Caco-2 (cell line): ENCODE measurements at regions not wholly inside any gene's neighbourhood (a gene's known extent, or its start where the extent isn't known, plus 50 kb on each side); places are given as distances from the start of the nearest gene placed in this dataset.
A peak's percentile ranks its signal among the peaks of the same experiment; 100 is the strongest.

ENCODE experiments used
- BruUV-seq: library from RNA; stranded (reverse); fragments of 400-500 nt; replicated peaks from 2 replicates; lab custom pipeline; 2021; lab: Mats Ljungman, UMichigan
- CTCF ChIA-PET: fragments of 300-600 bp; sonication (Branson Sonifier 250); formaldehyde crosslinking; loops from one replicate; lab custom pipeline; 2022; ENCODE audit warnings: antibody characterized with exemption; lab: Charles Lee
- POLR2A ChIA-PET: fragments of 300-600 bp; sonication (Branson Sonifier 250); formaldehyde crosslinking; loops from one replicate; lab custom pipeline; 2022; ENCODE audit warnings: antibody characterized with exemption; lab: Charles Lee
- DNase-seq, 2 experiments: peaks; one replicate each; pipeline versions ENCODE4 v3.0.0 to v3.0.0-alpha.2; 2020 to 2022
- H3K27me3 ChIP-seq: replicated peaks from 2 replicates; pipeline ENCODE4 v1.6.0; 2011; ENCODE audit warnings: low read length; ENCODE audit not compliant: control insufficient read depth, insufficient read depth
- H3K36me3 ChIP-seq: 2 replicates; pipeline ENCODE4 v1.5.1; 2011; ENCODE audit warnings: low read length; ENCODE audit not compliant: control insufficient read depth, insufficient read depth
- H3K4me1 ChIP-seq: fragments of 250-450 bp; sonication (Bioruptor Pico); 2 replicates; pipeline ENCODE4 v1.5.1; 2020; ENCODE audit warnings: mild to moderate bottlenecking
- H3K4me3 ChIP-seq: 2 replicates; pipeline ENCODE4 v1.5.1; 2011; ENCODE audit warnings: low read depth, mild to moderate bottlenecking, control low read depth, low read length
- H3K9me3 ChIP-seq: fragments of 250-450 bp; sonication (Bioruptor Pico); 2 replicates; pipeline ENCODE4 v1.5.1; 2020; ENCODE audit warnings: mild to moderate bottlenecking, moderate library complexity
- H3K27ac Mint-ChIP-seq: one replicate; pipeline ENCODE4 v1.8.0; 2022; ENCODE audit warnings: mixed read lengths; ENCODE audit not compliant: unreplicated experiment
- H3K27me3 Mint-ChIP-seq: one replicate; pipeline ENCODE4 v1.8.0; 2022; ENCODE audit warnings: mixed read lengths; ENCODE audit not compliant: insufficient read depth, unreplicated experiment
- H3K36me3 Mint-ChIP-seq: one replicate; pipeline ENCODE4 v1.8.0; 2022; ENCODE audit warnings: mild to moderate bottlenecking, mixed read lengths; ENCODE audit not compliant: insufficient read depth, unreplicated experiment
- H3K4me1 Mint-ChIP-seq: one replicate; pipeline ENCODE4 v1.8.0; 2022; ENCODE audit warnings: low read depth, mixed read lengths; ENCODE audit not compliant: unreplicated experiment
- H3K4me3 Mint-ChIP-seq: one replicate; pipeline ENCODE4 v1.8.0; 2022; ENCODE audit warnings: mild to moderate bottlenecking, moderate library complexity, mixed read lengths; ENCODE audit not compliant: unreplicated experiment
- H3K9me3 Mint-ChIP-seq: one replicate; pipeline ENCODE4 v1.8.0; 2022; ENCODE audit warnings: mixed read lengths; ENCODE audit not compliant: unreplicated experiment
- CTCF ChIP-seq, 2 experiments: fragments of 200-600 bp in 1 of 2; IDR thresholded peaks; 1 replicate in 1 of 2; 2 replicates in 1 of 2; pipeline versions ENCODE4 v1.5.1 to v1.8.0; 2011 to 2022; ENCODE audit warnings: antibody characterized with exemption in 1 of 2, control low read depth in 1 of 2, inconsistent platforms in 1 of 2, low read depth in 1 of 2, low read length in 1 of 2, mild to moderate bottlenecking in 1 of 2, moderate library complexity in 1 of 2; ENCODE audit not compliant: insufficient read depth in 1 of 2, severe bottlenecking in 1 of 2, unreplicated experiment in 1 of 2
- intact Hi-C: fragments of 100-400 bp; cut with micrococcal nuclease; formaldehyde crosslinking; loops from one replicate; pipeline ENCODE4 v1.10.0; 2022; ENCODE audit not compliant: unreplicated experiment

- H3K4me1 ChIP-seq = no peaks in the 10 kb centered on the region
- no peaks in the 10 kb centered on the region for H3K27me3 ChIP-seq
- Mint-ChIP-seq H3K36me3 (no peaks in the 10 kb centered on the region), H3K27me3 (no peaks in the 10 kb centered on the region), H3K4me3 (no peak overlapping the region), H3K4me1 (peaks cover 6% of the 10 kb centered on the region), H3K9me3 (peaks cover 6% of the 10 kb centered on the region), H3K27ac (no peak overlapping the region)
- DNase-seq = no peak
- no peaks in the 10 kb centered on the region for H3K36me3 ChIP-seq
- ChIA-PET CTCF (interaction anchor here (0.6 kb wide), 1 partner anchor 868 kb away, joined by 3 read pairs; no protein-coding TSS in a partner anchor), POLR2A (no interaction called here)
- intact Hi-C loops = no loop called here
- BruUV-seq = no TSS peak
- no peak overlapping the region for H3K4me3 ChIP-seq
- peak; percentile 24 to 26 for TF ChIP-seq CTCF (IDR thresholded peaks at IDR 0.05; ENCODE audit: insufficient read depth in 1 of 2, low read depth in 1 of 2, low read length in 1 of 2, severe bottlenecking in 1 of 2, unreplicated experiment in 1 of 2)
- H3K9me3 ChIP-seq = no peaks in the 10 kb centered on the region
These were observed 124.4 kb upstream of the SLC34A2 start for GRCh38 chr4:25531272-25531671.

- no TSS peak for BruUV-seq
- no peaks in the 10 kb centered on the region for H3K36me3 Mint-ChIP-seq
- H3K4me1 Mint-ChIP-seq = peaks cover 7% of the 10 kb centered on the region
- no peak for TF ChIP-seq CTCF (IDR thresholded peaks at IDR 0.05; ENCODE audit: insufficient read depth in 1 of 2, low read depth in 1 of 2, low read length in 1 of 2, severe bottlenecking in 1 of 2, unreplicated experiment in 1 of 2)
- no peak for DNase-seq
- intact Hi-C loops = no loop called here
- no peak overlapping the region for H3K27ac Mint-ChIP-seq
- Histone ChIP-seq H3K9me3 (no peaks in the 10 kb centered on the region), H3K36me3 (no peaks in the 10 kb centered on the region), H3K4me1 (no peaks in the 10 kb centered on the region), H3K27me3 (no peaks in the 10 kb centered on the region), H3K4me3 (no peak overlapping the region)
- H3K9me3 Mint-ChIP-seq = peaks cover 9% of the 10 kb centered on the region
- ChIA-PET CTCF (no interaction called here), POLR2A (no interaction called here)
- no peak overlapping the region for H3K4me3 Mint-ChIP-seq
- H3K27me3 Mint-ChIP-seq = no peaks in the 10 kb centered on the region
These were observed 123.1 kb upstream of the SLC34A2 start for GRCh38 chr4:25532591-25532990.

- no peaks in the 10 kb centered on the region for H3K36me3 ChIP-seq
- H3K9me3 ChIP-seq = no peaks in the 10 kb centered on the region
- no peaks in the 10 kb centered on the region for H3K4me1 ChIP-seq
- Mint-ChIP-seq H3K4me1 (peaks cover 7% of the 10 kb centered on the region), H3K27me3 (no peaks in the 10 kb centered on the region), H3K36me3 (no peaks in the 10 kb centered on the region), H3K4me3 (no peak overlapping the region), H3K27ac (no peak overlapping the region), H3K9me3 (peaks cover 9% of the 10 kb centered on the region)
- intact Hi-C loops = no loop called here
- ChIA-PET POLR2A (no interaction called here), CTCF (no interaction called here)
- no peaks in the 10 kb centered on the region for H3K27me3 ChIP-seq
- DNase-seq = no peak
- no peak overlapping the region for H3K4me3 ChIP-seq
- no TSS peak for BruUV-seq
- no peak for TF ChIP-seq CTCF (IDR thresholded peaks at IDR 0.05; ENCODE audit: insufficient read depth in 1 of 2, low read depth in 1 of 2, low read length in 1 of 2, severe bottlenecking in 1 of 2, unreplicated experiment in 1 of 2)
These were observed 122.4 kb upstream of the SLC34A2 start for GRCh38 chr4:25533256-25533655.
